Right hindlimb (tissue), 1 donor: ENCODE measurements at regions not wholly inside any gene's neighbourhood (a gene's known extent, or its start where the extent isn't known, plus 50 kb on each side); places are given as distances from the start of the nearest gene placed in this dataset.

ENCODE experiments used
- DNase-seq: peaks from one replicate; pipeline ENCODE4 v3.0.0-alpha.2; 2018

DNA sequence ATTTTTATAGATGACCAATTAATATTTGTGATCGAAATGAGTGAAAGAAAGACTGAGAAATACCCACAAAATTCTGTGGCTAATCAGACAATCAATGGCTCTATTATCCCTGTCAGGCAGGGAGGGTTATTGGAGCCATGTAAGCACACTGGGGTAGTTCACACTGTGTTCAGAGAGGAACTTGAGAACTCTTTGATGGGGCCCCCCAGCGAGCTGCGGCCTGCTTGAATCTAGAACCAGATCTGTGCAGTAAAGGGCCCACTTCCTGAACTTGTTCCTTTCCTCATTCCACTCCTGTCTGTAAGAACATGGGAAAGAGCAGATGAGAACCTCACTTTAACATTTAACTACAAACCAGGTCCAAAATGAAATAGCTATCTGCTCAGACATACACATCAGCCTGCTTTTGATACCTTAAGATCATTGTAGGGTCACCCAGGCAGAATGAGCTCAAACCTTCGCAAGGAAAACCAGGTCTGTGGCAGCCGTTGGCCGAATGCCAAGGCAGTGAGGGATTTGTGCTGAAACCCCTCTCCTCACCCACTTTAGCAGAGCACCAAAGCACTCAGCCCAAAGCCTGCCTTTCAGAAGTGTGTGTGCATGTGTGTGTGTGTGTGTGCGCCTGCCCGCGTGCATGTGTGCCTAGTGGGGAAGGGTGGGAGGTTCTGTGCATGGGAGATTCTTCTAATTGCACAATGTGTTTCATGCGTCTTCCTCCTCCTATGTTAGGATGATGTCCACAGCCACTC, 365.6 kb upstream of the MGMT start:
- no peak for DNase-seq

DNA sequence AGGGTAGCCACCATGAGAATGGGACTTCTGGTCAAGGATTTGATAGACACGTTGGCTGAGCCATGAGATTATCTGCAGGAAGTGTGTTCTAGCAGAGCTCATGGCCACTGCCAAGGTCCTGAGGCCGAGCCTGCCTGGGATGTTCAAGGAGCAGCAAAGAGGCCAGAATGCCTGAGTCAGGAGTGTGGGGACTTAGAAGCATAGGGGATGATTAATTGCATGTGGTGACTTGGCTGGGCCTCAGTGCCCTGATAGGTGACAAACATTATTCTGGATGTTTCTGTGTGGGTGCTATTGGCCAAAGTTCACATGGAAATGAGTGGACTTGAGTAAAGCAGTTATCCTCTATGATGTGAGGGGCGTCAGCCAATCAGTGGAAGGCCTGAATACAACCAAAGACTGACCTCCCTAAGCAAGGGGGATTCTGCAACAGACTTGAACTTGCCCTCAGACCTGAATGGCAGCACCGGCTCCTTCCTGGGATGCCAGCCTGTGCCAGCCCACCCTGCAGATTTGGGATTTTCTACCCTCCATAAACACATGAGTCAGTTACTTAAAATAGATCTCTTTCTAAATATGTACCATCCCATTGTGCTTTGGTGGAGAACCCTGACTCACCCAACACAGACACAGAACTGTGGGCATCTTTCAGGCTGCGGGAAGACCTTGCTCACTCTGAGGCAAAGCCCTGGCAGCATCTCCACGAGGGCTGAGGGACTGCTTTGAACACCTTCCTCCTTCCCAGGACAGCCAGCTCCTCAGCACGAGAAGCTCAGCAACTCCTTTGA, 363.9 kb upstream of the MGMT start:
- no peak for DNase-seq

DNA sequence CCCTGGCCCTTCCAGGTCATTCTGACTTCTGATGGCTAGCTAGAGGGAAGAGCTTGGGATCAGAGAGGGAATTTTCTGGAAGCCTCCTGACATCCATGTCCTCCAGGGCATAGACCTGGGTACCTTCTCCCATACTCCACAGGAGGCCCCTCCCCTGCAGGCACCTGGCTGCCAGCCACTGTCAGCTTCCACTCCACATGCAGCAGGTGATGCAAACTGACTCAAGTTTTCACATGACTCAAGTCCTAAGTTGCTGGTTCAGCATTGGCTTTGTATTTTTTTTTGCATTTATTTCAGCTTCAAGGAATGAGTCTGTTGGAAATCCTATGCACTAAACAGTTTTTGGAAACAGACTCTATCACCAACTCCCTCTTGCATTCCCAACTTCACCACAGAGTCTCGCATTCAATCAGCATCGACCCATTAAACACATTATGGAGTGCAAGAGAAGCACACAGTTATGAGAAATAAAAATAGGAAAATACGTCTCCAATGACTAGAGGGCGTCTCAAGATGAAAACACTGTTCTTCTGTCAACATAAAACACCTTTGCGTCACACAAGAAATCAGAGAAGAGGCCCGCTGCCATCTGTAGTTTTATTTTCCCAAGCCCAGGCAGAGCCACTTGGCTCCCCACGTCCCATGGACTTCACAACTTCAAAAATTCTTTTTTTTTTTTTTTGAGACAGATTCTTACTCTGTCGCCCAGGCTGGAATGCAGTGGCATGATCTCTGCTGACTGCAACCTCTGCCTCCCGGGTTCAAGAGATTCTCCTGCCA, 362.6 kb upstream of the MGMT start:
- DNase-seq, result no peak

DNA sequence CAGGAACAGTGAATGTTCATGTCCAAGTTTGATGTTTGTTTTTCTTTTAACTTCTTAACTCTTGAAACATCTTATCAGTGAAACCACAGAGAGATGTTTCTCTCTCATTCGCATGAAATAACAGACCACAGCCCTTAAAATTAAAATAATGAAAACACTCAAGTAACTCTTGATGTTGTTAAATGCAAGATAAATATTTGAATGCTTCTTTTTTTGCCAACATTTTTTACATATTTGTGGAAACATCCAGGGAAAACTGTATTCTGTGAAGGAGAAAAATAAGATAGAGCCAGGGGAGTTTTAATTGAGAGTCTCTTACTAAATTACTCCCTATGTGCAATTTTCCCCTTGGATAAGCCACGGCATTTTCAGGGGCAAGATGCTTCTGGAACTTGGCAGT, 361.8 kb upstream of the MGMT start:
- DNase-seq, result no peak

DNA sequence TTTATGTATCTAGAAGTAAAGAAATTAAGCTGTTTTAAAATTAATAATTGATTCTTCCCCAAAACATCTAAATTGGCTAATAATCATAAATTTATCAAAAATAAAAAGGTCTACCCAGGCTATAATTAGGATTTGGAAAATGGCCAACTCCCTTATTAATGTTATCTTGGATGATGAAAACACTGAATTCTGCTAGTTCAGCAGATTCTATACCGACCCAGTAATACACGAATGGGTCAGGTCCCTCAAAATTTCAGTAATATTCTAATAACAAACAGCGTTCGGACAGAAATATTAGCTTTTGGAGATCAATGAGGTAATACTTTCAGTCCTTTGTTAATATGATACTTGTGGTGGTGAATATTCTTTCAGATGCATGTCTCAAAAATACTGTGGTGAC, 360.7 kb upstream of the MGMT start:
- DNase-seq, result no peak

DNA sequence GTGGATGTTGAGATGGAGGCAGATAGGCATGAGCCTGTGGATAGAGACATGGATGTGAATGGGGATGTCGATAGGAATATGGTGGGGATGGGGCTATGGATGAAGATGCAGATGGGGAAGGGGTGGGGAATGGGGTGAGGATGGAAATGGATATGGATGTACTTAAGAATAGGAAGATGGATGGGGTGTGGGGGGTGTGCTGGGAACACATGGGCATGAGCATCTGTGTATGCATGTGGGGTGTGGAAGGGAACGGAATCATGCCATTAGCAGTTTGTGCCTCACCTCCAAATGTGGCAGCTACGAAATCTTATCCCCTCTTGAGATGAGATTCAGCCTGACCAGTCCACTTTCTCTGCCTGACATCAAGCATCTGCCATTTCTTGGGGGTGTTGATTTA, 359.5 kb upstream of the MGMT start:
- no peak for DNase-seq

DNA sequence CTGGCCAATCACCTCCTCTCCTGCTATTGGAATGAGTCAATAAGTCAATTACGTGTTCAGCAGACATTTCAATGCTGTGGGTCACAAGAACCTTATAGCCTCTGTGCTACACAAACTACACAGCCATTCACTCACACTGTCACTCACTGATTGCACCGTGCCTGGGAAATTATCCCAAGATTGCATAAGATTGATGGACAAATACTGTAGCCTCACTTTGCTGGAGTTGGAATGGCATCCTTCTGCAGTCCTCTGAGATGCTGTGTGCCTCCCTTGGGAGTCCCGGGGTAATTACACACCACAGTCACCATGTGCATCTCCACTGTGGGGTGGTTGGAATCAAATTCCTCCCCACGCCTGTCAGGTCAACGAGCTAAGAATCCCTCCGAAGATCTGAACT, 358.7 kb upstream of the MGMT start:
- no peak for DNase-seq

DNA sequence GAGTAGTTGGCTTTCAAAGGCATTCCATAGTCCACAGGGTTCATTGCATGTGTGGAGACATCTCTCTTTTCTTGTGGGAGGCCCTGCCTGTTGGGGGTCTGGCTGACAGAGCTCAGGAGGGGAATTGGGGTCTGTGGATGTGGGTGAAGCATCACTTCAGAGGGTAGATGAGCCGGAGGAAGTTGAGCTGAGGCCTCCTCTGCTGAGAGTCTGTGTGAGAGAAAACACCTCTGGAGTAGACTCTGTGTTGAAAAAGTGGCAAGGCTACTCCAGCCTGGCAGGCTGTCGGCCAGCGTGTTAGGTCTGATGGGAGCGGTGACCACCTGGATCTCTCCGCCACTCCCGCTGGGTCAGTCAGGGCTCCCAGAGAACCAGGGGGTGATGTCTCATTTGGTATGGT, 358.0 kb upstream of the MGMT start:
- DNase-seq, result no peak

DNA sequence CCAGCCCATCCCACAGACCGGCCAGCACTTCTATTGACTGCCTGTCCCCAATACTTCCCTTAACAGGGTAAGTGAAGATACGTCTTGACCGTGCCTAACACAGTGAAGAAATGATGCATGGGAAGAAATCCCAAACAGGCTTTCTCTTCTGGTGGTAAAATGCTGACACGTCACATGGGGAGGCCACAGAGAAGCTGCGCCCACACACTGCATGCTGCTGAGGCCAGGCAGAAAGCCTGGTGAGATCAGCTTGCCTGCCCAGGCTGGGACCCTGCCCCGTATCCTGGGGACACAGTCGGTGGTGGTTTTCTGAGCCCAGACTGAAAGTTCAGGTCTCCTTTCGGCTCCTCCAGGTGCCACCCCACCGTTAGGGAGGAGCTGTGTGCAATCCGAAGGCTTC, 356.3 kb upstream of the MGMT start:
- DNase-seq, result no peak

DNA sequence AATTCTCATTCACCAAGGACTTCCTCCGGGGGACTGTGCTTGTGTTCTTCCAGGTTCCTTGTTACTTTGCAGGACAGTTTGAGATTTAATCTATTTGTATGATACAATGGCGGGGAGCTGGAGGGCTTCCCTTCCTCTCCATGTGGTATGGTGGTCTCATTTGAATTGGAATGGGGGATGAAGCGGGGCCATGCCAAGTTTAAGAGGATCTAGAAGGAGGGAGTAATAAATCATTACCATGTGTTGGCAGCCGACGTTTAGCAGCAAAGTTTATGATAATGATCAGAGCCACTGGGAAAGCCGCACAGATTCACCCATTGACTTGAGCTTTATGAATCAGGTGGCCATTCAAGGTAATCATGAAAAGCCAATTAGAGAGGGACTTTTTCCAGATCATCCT, 355.1 kb upstream of the MGMT start:
- DNase-seq, result no peak

DNA sequence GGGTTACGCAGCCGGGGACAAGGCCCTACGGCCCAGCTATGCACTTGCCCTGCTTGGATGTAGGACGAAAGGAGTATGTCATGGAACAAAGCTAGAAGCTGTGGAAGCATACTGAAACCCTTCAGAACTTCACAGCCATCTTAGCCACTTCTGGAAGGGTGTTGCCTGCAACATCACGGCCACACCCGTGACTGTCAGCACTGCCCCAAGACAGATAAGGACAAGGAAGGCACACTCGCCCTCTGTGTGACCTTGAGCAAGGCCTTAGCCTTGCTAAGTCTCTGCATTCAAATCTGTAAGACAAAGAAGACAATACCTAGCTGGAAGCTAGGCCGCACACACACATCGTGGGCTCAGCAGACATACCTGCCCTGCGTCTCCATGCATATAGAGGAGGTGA, 352.5 kb upstream of the MGMT start:
- DNase-seq, result no peak

DNA sequence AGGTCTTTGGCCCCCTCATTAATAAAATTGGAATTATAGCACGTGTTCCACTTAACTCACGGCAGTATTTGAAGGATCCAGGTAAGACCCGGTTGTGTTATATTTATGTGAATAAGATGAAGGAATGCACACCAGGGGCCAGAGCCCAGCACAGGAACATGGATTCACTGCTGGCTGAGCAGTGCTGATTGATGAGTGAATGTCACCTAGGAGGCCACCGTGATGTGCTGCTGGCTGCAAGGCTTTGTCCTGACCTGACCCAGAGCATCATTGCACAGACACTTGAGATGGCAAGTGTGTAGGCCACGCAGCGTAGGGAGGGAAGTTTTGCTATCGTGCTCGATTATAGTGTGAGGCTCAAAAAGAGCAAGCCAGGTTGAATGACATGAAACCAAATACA, 350.7 kb upstream of the MGMT start:
- no peak for DNase-seq

DNA sequence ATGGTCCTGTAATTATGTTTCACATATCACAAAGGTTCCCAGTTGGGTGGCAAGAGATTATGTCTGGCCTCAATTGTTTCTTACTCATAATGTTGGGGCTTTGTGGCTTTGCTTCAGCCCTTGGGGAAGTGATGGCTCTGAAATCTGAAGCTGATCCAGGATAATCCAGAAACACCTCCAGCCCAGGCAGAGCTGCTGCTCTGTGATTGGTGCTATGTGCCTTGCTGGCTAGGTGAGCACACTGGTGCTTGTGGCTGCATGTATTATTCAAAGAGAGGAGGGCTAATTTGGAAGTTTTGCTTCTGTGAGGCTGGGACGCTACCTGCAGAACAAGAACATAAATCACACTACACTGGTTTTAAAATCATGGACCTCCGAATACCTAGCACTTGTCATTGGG, 346.6 kb upstream of the MGMT start:
- no peak for DNase-seq

DNA sequence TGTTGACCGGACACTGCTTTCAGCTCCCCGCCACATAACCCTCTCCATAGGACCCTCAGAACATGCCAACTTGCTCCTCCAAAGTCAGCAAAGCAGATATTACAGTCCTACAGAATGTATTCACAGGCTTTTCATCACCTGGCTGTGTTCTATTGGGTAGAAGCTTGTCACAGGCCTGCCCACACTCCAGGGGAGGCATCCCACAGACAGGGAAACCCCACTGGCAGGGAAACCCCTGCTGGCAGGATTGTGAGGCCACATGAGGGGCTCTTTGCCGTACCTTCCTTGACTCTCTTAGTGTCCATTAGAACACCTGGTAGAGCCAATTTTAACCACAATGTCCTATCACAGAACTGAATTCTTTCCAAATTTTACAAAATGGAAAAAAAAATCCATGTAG, 344.2 kb upstream of the MGMT start:
- no peak for DNase-seq

DNA sequence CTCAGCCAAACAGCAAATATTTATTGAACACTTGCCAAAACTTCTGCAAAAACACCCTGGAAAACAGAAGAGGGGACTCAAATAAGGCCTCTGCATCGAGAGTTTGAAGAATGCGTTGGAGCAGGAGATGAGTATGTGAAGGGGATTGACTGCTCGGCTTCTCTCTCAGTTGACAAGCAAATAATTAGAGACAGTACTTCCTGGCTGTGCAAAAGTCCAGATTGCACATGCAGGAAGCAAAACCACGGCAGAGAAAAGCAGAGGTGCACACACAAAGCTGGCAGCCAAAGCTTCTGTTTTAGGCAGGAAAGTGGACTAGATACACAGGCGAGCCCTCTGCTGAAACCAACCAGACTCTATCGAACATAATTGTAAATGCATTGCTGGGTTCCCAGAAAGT, 343.6 kb upstream of the MGMT start:
- DNase-seq, result no peak

DNA sequence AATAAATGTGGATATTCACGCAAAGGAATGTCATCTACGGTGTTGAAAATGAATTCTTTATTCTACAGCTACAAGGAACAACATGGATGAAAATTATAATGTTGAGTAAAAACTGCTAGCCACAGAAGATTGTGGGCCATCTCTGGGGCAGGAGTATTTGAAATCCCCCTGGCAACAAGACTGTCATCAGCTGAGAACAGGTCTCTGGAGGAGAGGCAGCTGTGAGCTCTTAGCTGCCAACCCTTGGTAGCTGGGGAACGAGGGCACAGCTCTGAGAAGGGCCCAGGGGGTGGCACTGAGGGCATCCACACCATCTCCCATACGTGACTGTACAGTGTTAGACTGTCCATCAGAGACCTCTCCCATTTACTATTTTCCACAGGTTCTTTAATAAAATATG, 340.1 kb upstream of the MGMT start:
- DNase-seq, result no peak

DNA sequence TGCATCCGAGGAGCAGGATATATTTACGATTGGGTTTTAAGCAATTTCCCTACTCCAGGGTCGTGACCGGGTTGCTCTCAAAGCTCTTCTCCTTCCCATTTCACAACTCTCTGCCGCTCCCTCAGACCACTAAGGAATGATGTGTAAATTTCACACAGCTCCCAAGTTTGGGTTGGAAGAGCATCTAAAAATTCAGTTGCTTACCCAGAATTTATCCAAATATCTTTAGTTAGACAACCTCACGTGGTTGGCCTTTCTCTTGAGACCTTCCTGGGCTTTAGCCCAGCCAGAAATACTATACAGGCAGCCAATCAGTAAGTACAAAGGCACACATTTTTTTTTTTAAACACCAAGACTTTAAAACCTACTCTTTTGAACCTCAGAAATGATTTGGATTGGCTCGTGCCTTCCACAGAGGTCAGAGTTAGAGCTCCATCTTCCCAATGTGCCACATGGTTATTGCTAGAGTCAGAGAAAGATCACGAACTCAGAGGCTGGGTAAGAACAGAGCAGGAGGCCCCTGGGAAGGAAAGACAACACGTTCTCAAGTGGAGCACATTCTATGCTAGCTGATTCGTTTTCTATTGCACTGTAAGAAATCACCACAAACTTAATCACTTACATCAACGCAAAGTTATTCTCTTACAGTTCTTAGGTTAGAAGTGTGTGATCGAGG, 335.4 kb upstream of the MGMT start:
- peak; percentile 77 for DNase-seq

DNA sequence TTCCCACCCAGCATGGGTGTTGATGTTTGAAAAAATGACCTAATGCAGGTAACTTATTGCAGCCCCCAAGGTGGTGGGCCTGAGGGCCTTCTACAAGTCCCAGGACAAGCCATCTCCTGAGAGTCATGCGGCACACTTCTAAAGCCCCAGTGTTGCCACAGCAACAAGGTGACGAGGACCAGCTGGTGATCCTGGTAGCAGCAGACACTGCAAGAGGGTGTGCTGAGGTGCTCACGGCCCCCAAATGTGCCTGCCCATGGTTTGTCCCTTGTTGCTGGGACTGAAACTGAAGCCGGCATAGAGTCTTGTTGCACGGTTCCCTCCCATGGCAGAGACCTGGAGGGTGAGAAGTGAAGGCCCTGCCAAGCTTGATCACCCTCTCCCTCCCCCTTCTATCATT, 333.2 kb upstream of the MGMT start:
- DNase-seq, result no peak

DNA sequence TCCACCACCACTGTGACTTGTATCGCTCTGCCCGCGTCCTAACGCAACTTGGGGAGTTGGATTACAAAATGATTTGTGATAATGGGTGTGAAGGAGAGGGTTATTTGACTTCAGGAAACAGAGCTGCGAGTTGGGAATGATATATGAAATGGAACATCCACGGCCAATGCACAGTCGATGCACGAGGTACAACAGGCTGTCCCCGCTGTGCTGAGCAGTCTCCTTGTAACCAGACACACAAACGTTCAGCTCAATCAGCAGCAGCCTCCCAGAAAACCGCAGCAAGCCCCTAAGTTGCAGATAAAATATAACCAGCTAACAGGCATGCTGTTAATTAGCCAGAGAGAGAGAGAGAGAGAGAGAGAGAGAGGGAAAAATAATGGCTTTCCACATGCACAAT, 332.7 kb upstream of the MGMT start:
- no peak for DNase-seq

DNA sequence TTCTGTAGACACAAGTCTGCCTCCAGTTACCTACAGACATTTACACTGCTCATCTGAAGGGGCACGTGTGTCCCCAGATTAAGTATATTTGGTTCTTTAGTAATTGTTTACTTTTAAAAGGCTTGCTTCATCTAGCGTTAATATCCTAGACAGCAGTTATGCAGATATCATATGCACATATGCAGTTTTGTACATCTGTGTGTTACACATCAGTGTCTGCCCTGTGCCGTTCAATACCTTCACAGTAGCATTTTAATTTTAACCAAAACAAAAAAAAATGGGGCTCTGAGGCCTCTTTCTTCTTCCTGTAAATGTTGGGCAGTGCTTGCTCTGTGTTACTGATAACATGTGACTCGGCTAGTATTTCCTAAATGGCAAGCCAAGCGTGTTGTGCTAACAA, 331.4 kb upstream of the MGMT start:
- no peak for DNase-seq

DNA sequence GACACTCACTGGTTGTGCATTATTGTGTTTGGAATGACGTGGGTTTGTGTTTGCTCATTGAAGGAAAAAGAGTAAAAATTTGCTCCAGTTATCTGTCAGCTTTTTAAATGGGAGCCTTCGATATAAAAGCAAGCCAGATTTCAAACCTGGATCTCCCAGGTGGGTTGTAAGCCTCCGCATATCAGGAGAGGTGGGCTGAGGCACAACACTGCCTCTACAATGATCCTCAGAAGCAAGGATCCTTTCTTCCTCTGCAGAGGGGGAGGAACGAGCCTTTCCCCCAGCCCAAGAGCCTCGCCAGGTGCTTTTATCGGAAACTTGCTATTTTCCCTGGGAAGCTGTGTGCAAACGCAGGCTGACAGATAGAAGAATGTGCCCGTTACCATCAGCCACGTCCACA, 331.0 kb upstream of the MGMT start:
- DNase-seq, result no peak

DNA sequence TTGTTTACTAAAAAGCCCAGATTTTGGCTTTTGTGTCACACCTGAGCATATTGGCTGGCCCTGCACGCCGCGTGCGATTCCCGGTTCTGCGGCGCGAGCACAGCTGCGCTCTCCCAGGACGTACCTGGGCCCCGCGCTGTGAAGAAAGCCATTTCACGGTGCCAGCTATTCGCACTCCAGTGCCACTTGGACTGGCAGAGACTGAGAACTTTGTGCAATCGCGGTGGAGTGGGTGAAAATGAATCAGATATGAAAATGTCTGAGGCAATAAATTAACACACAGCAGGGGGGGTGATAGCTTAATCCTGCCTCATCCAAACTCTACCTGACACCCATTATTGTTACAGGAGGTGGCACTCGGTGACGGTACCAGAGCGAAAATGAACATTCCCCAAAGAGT, 330.1 kb upstream of the MGMT start:
- no peak for DNase-seq
